ENCODE measurements at regions not wholly inside any gene's neighbourhood (a gene's known extent, or its start where the extent isn't known, plus 50 kb on each side); places are given as distances from the start of the nearest gene placed in this dataset.

DNA sequence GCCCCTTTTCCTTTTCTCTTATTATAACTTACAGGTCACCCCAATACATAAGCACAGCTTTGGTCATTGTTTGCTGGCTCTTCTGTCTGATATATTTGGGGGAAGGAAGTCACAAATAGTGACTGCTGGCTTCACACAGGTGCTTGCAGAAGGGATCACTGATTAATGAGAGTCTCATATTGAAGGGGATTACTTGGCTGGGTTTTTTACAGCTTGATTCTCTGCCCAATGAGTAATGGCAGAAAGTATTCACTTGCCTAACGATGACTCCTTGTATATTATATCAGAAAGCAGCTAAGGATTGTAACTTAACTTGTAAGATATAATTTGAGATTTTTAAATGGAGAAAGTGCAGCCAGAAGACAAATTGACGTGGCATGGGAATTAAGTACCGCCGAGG lies 119.3 kb upstream of the PFN2 start:
- Histone ChIP-seq H3K4me3 (no peak overlapping the region), H3K4me1 (ENCODE audit: control insufficient read depth in 1 of 2, low read depth in 2 of 2) (no peaks in the 10 kb centered on the region), H3K27ac (no peak overlapping the region), H3K27me3 (replicated peaks; ENCODE audit: insufficient read depth) (no peaks in the 10 kb centered on the region), H3K36me3 (no peaks in the 10 kb centered on the region), H3K9me3 (no peaks in the 10 kb centered on the region)
- no peak for DNase-seq (ENCODE audit: low spot score)
- no peak for ATAC-seq (ENCODE audit: insufficient number of reproducible peaks, low FRiP score, low read depth)
- TF ChIP-seq, protein P1, sequence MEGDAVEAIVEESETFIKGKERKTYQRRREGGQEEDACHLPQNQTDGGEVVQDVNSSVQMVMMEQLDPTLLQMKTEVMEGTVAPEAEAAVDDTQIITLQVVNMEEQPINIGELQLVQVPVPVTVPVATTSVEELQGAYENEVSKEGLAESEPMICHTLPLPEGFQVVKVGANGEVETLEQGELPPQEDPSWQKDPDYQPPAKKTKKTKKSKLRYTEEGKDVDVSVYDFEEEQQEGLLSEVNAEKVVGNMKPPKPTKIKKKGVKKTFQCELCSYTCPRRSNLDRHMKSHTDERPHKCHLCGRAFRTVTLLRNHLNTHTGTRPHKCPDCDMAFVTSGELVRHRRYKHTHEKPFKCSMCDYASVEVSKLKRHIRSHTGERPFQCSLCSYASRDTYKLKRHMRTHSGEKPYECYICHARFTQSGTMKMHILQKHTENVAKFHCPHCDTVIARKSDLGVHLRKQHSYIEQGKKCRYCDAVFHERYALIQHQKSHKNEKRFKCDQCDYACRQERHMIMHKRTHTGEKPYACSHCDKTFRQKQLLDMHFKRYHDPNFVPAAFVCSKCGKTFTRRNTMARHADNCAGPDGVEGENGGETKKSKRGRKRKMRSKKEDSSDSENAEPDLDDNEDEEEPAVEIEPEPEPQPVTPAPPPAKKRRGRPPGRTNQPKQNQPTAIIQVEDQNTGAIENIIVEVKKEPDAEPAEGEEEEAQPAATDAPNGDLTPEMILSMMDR (IDR thresholded peaks at IDR 0.05) = no peak

DNA sequence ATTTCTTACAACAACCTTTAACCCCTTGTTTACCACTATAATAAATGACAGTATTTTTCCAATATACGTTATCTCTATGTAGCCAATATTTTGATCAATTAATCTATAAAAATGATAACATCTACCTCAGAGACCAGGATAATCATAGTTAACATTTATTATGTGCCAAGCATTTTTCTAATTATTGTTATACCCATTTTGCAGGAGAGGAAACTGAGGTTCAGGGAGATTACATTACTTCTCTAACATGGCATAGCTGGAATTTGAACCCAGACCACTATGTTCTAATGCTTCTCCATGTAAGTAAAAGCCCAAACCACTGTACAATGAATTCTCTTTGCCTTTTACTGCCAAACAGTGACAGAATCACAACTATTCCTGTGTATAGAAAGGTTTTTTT lies 113.4 kb upstream of the PFN2 start:
- H3K4me1 ChIP-seq (ENCODE audit: control insufficient read depth in 1 of 2, low read depth in 2 of 2) = peaks cover 7 to 43% of the 10 kb centered on the region in 2 donors
- H3K27ac ChIP-seq = no peak overlapping the region
- H3K36me3 ChIP-seq = no peaks in the 10 kb centered on the region
- TF ChIP-seq, protein P1 (IDR thresholded peaks at IDR 0.05) = no peak
- no peak for DNase-seq (ENCODE audit: low spot score)
- no peak for ATAC-seq (ENCODE audit: insufficient number of reproducible peaks, low FRiP score, low read depth)
- no peaks in the 10 kb centered on the region for H3K9me3 ChIP-seq
- H3K4me3 ChIP-seq = peak overlapping the region; percentile 68
- H3K27me3 ChIP-seq (replicated peaks; ENCODE audit: insufficient read depth) = no peaks in the 10 kb centered on the region

DNA sequence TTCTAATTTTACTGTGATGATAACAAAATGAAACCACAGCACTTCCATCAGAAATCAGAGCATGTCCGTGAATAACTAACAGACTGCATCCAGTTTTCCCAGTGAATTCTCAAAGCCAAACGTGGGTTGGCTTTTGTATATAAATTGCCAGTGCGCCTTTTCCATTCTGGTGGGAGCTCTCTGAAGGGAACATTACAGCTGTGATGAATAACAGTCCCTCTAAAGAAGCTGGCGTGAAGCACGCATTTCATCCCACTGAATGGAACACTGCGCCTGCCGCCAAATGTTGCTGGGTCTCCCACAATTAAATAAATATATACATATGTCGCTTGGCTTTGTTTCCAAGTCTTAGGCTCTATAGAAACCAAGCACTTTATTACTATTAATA lies 113.0 kb upstream of the PFN2 start:
- Histone ChIP-seq H3K4me1 (ENCODE audit: control insufficient read depth in 1 of 2, low read depth in 2 of 2) (peaks cover 7 to 47% of the 10 kb centered on the region in 2 donors), H3K27ac (peak overlapping the region; percentile 7 to 53), H3K4me3 (peak overlapping the region; percentile 68), H3K27me3 (replicated peaks; ENCODE audit: insufficient read depth) (no peaks in the 10 kb centered on the region), H3K36me3 (no peaks in the 10 kb centered on the region), H3K9me3 (no peaks in the 10 kb centered on the region)
- TF ChIP-seq, protein P1 (IDR thresholded peaks at IDR 0.05) = no peak
- ATAC-seq (ENCODE audit: insufficient number of reproducible peaks, low FRiP score, low read depth) = no peak
- no peak for DNase-seq (ENCODE audit: low spot score)

DNA sequence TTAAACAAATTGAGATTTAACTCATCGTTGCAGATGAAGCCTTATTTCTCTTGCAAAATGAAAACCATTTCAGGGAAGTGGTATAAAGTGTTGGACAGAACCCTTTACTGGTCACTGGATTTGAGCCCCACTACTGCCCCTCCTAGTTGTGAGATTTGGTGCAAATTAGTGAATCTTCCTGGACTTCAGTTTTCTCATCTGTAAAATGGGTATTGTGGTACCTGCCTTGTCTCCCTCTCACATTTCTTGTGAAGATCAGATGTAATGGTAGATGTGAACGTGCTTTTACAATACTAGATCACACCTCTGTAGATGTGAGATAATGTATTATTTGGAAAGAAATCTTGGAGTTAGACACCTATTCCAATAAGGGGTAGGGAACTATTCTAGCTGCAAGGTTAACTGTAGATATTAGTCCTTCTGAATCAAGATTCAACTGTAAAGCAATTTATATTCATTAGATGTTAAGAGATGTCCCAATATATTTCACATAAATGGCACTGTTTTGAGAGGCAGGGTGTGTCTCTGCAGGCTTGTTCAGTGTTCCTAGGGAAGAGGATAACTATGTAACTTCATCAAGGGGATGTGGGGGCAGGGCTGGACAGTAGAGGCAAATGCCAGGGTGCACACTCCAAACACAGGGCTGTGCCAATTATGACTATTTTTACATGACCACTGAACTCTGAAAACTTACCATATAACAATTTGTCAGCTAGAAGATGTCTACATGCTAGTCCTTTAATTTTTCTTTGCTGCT lies 112.4 kb upstream of the PFN2 start:
- Histone ChIP-seq H3K27ac (peak overlapping the region; percentile 7 to 53), H3K4me3 (peak overlapping the region; percentile 68), H3K4me1 (ENCODE audit: control insufficient read depth in 1 of 2, low read depth in 2 of 2) (peaks cover 7 to 53% of the 10 kb centered on the region in 2 donors), H3K9me3 (no peaks in the 10 kb centered on the region), H3K27me3 (replicated peaks; ENCODE audit: insufficient read depth) (no peaks in the 10 kb centered on the region), H3K36me3 (no peaks in the 10 kb centered on the region)
- DNase-seq (ENCODE audit: low spot score) (no peak), ATAC-seq (ENCODE audit: insufficient number of reproducible peaks, low FRiP score, low read depth) (no peak)
- TF ChIP-seq, protein P1 (IDR thresholded peaks at IDR 0.05) = no peak

DNA sequence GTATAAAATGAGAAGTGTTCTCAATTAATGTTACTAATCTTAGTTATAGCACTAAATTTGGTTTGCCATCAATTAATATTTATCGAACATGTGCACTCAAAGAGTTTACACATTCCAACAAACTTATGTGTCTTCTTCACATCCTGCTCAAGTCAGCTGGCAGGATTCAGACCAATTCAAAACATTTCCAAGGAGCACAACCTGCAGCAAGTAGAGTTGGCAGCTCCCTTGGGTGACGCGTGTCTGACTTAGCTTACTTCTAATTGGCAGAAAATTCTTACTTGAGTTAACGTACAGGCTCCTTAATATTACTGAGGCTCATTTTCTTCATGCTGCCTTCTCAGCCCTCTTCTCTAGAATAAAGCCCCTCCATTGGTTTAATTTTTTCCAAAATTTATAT lies 110.4 kb upstream of the PFN2 start:
- ATAC-seq (ENCODE audit: insufficient number of reproducible peaks, low FRiP score, low read depth) (no peak), DNase-seq (ENCODE audit: low spot score) (no peak)
- Histone ChIP-seq H3K9me3 (peaks cover 12% of the 10 kb centered on the region), H3K27me3 (replicated peaks; ENCODE audit: insufficient read depth) (no peaks in the 10 kb centered on the region), H3K36me3 (no peaks in the 10 kb centered on the region), H3K4me3 (no peak overlapping the region), H3K27ac (peak overlapping the region in 1 of 2 donors; percentile 62), H3K4me1 (ENCODE audit: control insufficient read depth in 1 of 2, low read depth in 2 of 2) (peaks cover 7 to 60% of the 10 kb centered on the region in 2 donors)
- TF ChIP-seq, protein P1 (IDR thresholded peaks at IDR 0.05) = no peak
